Pulmonary artery endothelial cell (primary cell): ENCODE measurements at regions not wholly inside any gene's neighbourhood (a gene's known extent, or its start where the extent isn't known, plus 50 kb on each side); places are given as distances from the start of the nearest gene placed in this dataset.

Experiments
- DNase-seq: peaks from one replicate; pipeline ENCODE4 v3.0.0-alpha.2; 2011; ENCODE audit warnings: low read depth, low spot score

GRCh38 chr1:228867951-228868730 lies 132.9 kb downstream of the RHOU start:
- no peak for DNase-seq

- no peak for DNase-seq
Observed at GRCh38 chr1:228868731-228869024, 133.4 kb downstream of the RHOU start.

- DNase-seq, result no peak
Observed at GRCh38 chr1:228869312-228869824, 134.1 kb downstream of the RHOU start.

GRCh38 chr1:228870041-228870713 lies 134.9 kb downstream of the RHOU start:
- no peak for DNase-seq

GRCh38 chr1:228871314-228872061 lies 136.2 kb downstream of the RHOU start:
- DNase-seq, result no peak

GRCh38 chr1:228872080-228872479 lies 136.8 kb downstream of the RHOU start:
- no peak for DNase-seq

- DNase-seq, result no peak
Observed at GRCh38 chr1:228873709-228874108, 138.4 kb downstream of the RHOU start.

- DNase-seq, result no peak
Observed at GRCh38 chr1:228875741-228876140, 140.5 kb downstream of the RHOU start.

GRCh38 chr1:228876187-228876586 lies 140.9 kb downstream of the RHOU start:
- no peak for DNase-seq

- no peak for DNase-seq
Observed at GRCh38 chr1:228879164-228879563, 143.9 kb downstream of the RHOU start.

- DNase-seq, result no peak
Observed at GRCh38 chr1:228882041-228882770, 146.9 kb downstream of the RHOU start.

GRCh38 chr1:228882771-228883450 lies 147.6 kb downstream of the RHOU start:
- DNase-seq, result no peak

GRCh38 chr1:228883535-228883934 lies 148.3 kb downstream of the RHOU start:
- no peak for DNase-seq

- no peak for DNase-seq
Observed at GRCh38 chr1:228884196-228884595, 148.9 kb downstream of the RHOU start.

GRCh38 chr1:228884615-228885566 lies 149.6 kb downstream of the RHOU start:
- DNase-seq, result no peak

GRCh38 chr1:228885845-228886244 lies 150.6 kb downstream of the RHOU start:
- DNase-seq, result no peak

- DNase-seq, result no peak
Observed at GRCh38 chr1:228887101-228887500, 151.8 kb downstream of the RHOU start.

GRCh38 chr1:228887960-228888359 lies 152.7 kb downstream of the RHOU start:
- DNase-seq, result no peak

- DNase-seq, result no peak
Observed at GRCh38 chr1:228889289-228889688, 154.0 kb downstream of the RHOU start.
